Islet precursor cell (in vitro differentiated cells): ENCODE measurements at regions not wholly inside any gene's neighbourhood (a gene's known extent, or its start where the extent isn't known, plus 50 kb on each side); places are given as distances from the start of the nearest gene placed in this dataset.
A peak's percentile ranks its signal among the peaks of the same experiment; 100 is the strongest.
"Not testable (repeated sequence)": the region's sequence is repeated elsewhere in the genome, so short reads cannot be mapped to it uniquely, and the experiment has no call there.

ENCODE experiments used
- DNase-seq: peaks from one replicate; pipeline ENCODE4 v3.0.0-alpha.2; 2018

- DNase-seq = no peak
Measured at GRCh38 chr15:66968806-66969596, 96.4 kb upstream of the SMAD3 start.

- not testable (repeated sequence) for DNase-seq
Measured at GRCh38 chr15:66974131-66974530, 91.3 kb upstream of the SMAD3 start.

- not testable (repeated sequence) for DNase-seq
Measured at GRCh38 chr15:66976106-66976640, 89.2 kb upstream of the SMAD3 start.

GRCh38 chr15:66980326-66980725 is 85.1 kb upstream of the SMAD3 start:
- DNase-seq = not testable (repeated sequence)

GRCh38 chr15:66981771-66982170 is 83.6 kb upstream of the SMAD3 start:
- DNase-seq = peak; percentile 63

GRCh38 chr15:66982250-66982649 is 83.2 kb upstream of the SMAD3 start:
- peak; percentile 55 for DNase-seq

- DNase-seq = no peak
Measured at GRCh38 chr15:66982816-66983215, 82.6 kb upstream of the SMAD3 start.

- DNase-seq = no peak
Measured at GRCh38 chr15:66985653-66986052, 79.7 kb upstream of the SMAD3 start.

GRCh38 chr15:66986951-66987350 is 78.5 kb upstream of the SMAD3 start:
- DNase-seq = no peak

GRCh38 chr15:66993090-66993489 is 72.3 kb upstream of the SMAD3 start:
- no peak for DNase-seq

- DNase-seq = no peak
Measured at GRCh38 chr15:66993874-66994696, 71.3 kb upstream of the SMAD3 start.

- no peak for DNase-seq
Measured at GRCh38 chr15:66994927-66995656, 70.3 kb upstream of the SMAD3 start.

- no peak for DNase-seq
Measured at GRCh38 chr15:66996094-66996493, 69.3 kb upstream of the SMAD3 start.

- no peak for DNase-seq
Measured at GRCh38 chr15:66997212-66997611, 68.2 kb upstream of the SMAD3 start.

GRCh38 chr15:66998234-66998633 is 67.2 kb upstream of the SMAD3 start:
- DNase-seq = not testable (repeated sequence)

- no peak for DNase-seq
Measured at GRCh38 chr15:66999046-66999968, 66.1 kb upstream of the SMAD3 start.

GRCh38 chr15:67000896-67001295 is 64.5 kb upstream of the SMAD3 start:
- DNase-seq = no peak

GRCh38 chr15:67002368-67002767 is 63.0 kb upstream of the SMAD3 start:
- no peak for DNase-seq

GRCh38 chr15:67003586-67003985 is 61.8 kb upstream of the SMAD3 start:
- DNase-seq = peak; percentile 77

GRCh38 chr15:67004142-67004541 is 61.3 kb upstream of the SMAD3 start:
- no peak for DNase-seq

GRCh38 chr15:67005294-67005996 is 60.0 kb upstream of the SMAD3 start:
- no peak for DNase-seq
